ENCODE measurements at regions not wholly inside any gene's neighbourhood (a gene's known extent, or its start where the extent isn't known, plus 50 kb on each side); places are given as distances from the start of the nearest gene placed in this dataset.

DNA sequence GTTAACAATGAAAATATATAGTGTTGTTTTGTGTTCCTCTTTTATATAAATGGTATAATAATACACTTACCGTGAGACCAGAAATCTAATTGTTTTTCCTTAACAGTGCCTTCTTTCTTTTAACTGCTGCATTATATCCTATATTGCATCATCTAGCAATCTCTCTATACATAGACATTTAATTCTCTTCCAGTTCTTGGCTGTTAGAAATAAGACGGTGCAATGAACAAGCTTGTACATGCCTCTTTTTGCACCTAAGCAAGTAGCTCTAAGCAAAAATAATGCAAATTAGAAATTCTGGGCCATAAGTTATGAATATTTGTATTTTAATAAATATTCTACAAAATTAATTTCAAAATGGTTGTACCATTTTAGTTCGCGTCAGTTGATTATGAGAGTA, 55.9 kb upstream of the AHR start:
- TF ChIP-seq, protein P1, sequence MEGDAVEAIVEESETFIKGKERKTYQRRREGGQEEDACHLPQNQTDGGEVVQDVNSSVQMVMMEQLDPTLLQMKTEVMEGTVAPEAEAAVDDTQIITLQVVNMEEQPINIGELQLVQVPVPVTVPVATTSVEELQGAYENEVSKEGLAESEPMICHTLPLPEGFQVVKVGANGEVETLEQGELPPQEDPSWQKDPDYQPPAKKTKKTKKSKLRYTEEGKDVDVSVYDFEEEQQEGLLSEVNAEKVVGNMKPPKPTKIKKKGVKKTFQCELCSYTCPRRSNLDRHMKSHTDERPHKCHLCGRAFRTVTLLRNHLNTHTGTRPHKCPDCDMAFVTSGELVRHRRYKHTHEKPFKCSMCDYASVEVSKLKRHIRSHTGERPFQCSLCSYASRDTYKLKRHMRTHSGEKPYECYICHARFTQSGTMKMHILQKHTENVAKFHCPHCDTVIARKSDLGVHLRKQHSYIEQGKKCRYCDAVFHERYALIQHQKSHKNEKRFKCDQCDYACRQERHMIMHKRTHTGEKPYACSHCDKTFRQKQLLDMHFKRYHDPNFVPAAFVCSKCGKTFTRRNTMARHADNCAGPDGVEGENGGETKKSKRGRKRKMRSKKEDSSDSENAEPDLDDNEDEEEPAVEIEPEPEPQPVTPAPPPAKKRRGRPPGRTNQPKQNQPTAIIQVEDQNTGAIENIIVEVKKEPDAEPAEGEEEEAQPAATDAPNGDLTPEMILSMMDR (IDR thresholded peaks at IDR 0.05): no peak
- Histone ChIP-seq H3K9me3 (no peaks in the 10 kb centered on the region), H3K4me3 (no peak overlapping the region), H3K4me1 (ENCODE audit: low read depth) (no peaks in the 10 kb centered on the region), H3K36me3 (ENCODE audit: low read depth) (no peaks in the 10 kb centered on the region)
- no peak for ATAC-seq
- DNase-seq: no peak
- intact Hi-C loops (cut with DNase I, micrococcal nuclease): no loop called here

DNA sequence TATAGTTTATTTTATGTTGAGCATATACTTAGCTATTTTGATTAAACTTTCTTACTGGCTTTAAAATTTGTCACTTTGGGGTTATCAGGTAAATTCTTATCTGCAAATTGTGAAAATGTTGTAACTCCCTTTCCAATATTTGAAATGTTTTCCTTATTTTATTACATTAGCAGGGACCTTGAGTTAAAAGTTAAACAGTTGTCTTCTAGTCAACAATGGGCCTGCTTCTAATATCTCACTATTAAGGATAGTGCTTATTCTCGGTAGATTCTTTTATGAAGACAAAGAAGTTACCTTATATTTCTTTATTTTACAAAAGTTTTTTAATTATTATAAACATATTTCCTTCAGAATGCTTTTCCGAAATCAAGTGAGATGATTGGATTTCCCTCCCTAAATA, 53.7 kb upstream of the AHR start:
- intact Hi-C loops (cut with DNase I, micrococcal nuclease): no loop called here
- H3K36me3 ChIP-seq (ENCODE audit: low read depth): no peaks in the 10 kb centered on the region
- DNase-seq (no peak), ATAC-seq (no peak)
- H3K4me3 ChIP-seq: no peak overlapping the region
- TF ChIP-seq, protein P1 (IDR thresholded peaks at IDR 0.05): no peak
- H3K9me3 ChIP-seq: no peaks in the 10 kb centered on the region
- no peaks in the 10 kb centered on the region for H3K4me1 ChIP-seq (ENCODE audit: low read depth)

DNA sequence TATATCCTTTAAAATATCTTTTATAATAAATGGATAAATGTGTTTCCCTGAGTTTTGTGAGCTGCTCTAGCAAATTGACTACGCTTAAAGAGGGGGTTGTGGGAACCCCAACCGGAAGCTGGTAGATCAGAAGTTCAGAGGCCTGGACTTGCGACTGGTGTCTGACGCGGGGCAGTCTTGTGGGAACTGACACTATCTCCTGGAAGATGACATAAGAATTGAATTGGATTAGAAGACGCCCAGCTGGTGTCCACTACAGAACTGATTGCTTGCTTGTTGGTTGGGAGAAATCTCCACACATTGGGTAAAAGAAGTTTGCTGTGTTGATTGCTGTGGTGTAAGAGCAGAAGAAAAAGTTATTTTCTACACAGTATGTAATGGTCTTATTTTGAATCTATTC, 51.1 kb upstream of the AHR start:
- H3K36me3 ChIP-seq (ENCODE audit: low read depth): no peaks in the 10 kb centered on the region
- intact Hi-C loops (cut with DNase I, micrococcal nuclease): no loop called here
- H3K4me3 ChIP-seq: no peak overlapping the region
- TF ChIP-seq, protein P1 (IDR thresholded peaks at IDR 0.05): no peak
- no peaks in the 10 kb centered on the region for H3K9me3 ChIP-seq
- H3K4me1 ChIP-seq (ENCODE audit: low read depth): no peaks in the 10 kb centered on the region
- ATAC-seq (no peak), DNase-seq (no peak)

DNA sequence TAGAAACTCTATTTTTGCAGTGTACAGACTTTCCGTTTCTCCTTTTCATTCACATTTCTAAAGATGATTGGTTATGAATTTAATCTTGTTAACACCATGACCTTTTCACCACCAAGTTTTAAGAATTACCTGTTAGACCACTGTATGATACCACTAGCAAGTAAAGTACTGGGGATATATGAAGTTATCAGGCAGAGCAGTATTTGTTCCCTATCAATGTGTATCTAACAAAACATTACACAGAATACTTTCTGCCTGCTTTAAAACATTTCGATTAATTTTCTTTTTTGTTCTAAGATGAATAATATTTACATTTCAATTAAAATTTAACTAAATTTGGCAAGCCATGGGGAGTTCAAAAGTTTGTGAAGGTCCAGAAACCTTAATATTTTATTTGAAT, 49.9 kb upstream of the AHR start:
- no peaks in the 10 kb centered on the region for H3K4me1 ChIP-seq (ENCODE audit: low read depth)
- H3K36me3 ChIP-seq (ENCODE audit: low read depth): no peaks in the 10 kb centered on the region
- no peak for ATAC-seq
- no peaks in the 10 kb centered on the region for H3K9me3 ChIP-seq
- TF ChIP-seq, protein P1 (IDR thresholded peaks at IDR 0.05): no peak
- intact Hi-C loops (cut with DNase I, micrococcal nuclease): no loop called here
- DNase-seq: no peak
- no peak overlapping the region for H3K4me3 ChIP-seq
